ENCODE measurements at regions not wholly inside any gene's neighbourhood (a gene's known extent, or its start where the extent isn't known, plus 50 kb on each side); places are given as distances from the start of the nearest gene placed in this dataset.
"Not testable (repeated sequence)": the region's sequence is repeated elsewhere in the genome, so short reads cannot be mapped to it uniquely, and the experiment has no call there.

GRCh38 chrX:98111684-98112083 lies 1228.0 kb downstream of the RPA4 start:
- H3K9me3 ChIP-seq (ENCODE audit: control insufficient read depth in 2 of 2, insufficient read depth in 1 of 2, low read length in 1 of 2), result no peaks in the 10 kb centered on the region
- H3K27me3 ChIP-seq (ENCODE audit: control insufficient read depth in 2 of 2, insufficient read depth in 1 of 2, low read length in 1 of 2), result no peaks in the 10 kb centered on the region
- H3K4me3 ChIP-seq (ENCODE audit: low read length in 2 of 2), result no peak overlapping the region
- H3K36me3 ChIP-seq (ENCODE audit: control insufficient read depth in 2 of 2, insufficient read depth in 2 of 2, low read length in 1 of 2), result no peaks in the 10 kb centered on the region
- 48% methylated on average over 3 of the region's 3 CpGs for WGBS
- DNase-seq (ENCODE audit: low read depth in 6 of 9, low spot score in 9 of 9), result no peak
- no peak overlapping the region for H3K27ac ChIP-seq (ENCODE audit: low read depth in 1 of 2, low read length in 1 of 2)
- H3K4me1 ChIP-seq (ENCODE audit: control insufficient read depth in 2 of 2, insufficient read depth in 2 of 2, low read length in 2 of 2), result no peaks in the 10 kb centered on the region

GRCh38 chrX:98114021-98114420 lies 1230.3 kb downstream of the RPA4 start:
- 90% methylated on average over 2 of the region's 2 CpGs for WGBS

GRCh38 chrX:98141466-98141865 lies 1257.8 kb downstream of the RPA4 start:
- WGBS, result 96% methylated on average over 1 of the region's 1 CpG

More at GRCh38 chrX:98114021-98114420, 1230.3 kb downstream of the RPA4 start:
- no peak for DNase-seq (ENCODE audit: low read depth in 6 of 9, low spot score in 9 of 9)
- Histone ChIP-seq H3K27ac (ENCODE audit: low read depth in 1 of 2, low read length in 1 of 2) (no peak overlapping the region), H3K4me3 (ENCODE audit: low read length in 2 of 2) (no peak overlapping the region), H3K4me1 (ENCODE audit: control insufficient read depth in 2 of 2, insufficient read depth in 2 of 2, low read length in 2 of 2) (no peaks in the 10 kb centered on the region), H3K9me3 (ENCODE audit: control insufficient read depth in 2 of 2, insufficient read depth in 1 of 2, low read length in 1 of 2) (no peaks in the 10 kb centered on the region), H3K36me3 (ENCODE audit: control insufficient read depth in 2 of 2, insufficient read depth in 2 of 2, low read length in 1 of 2) (no peaks in the 10 kb centered on the region), H3K27me3 (ENCODE audit: control insufficient read depth in 2 of 2, insufficient read depth in 1 of 2, low read length in 1 of 2) (no peaks in the 10 kb centered on the region)

GRCh38 chrX:98191003-98191402 lies 1307.3 kb downstream of the RPA4 start:
- Histone ChIP-seq H3K4me1 (ENCODE audit: control insufficient read depth in 2 of 2, insufficient read depth in 2 of 2, low read length in 2 of 2) (no peaks in the 10 kb centered on the region), H3K27ac (ENCODE audit: low read depth in 1 of 2, low read length in 1 of 2) (no peak overlapping the region), H3K27me3 (ENCODE audit: control insufficient read depth in 2 of 2, insufficient read depth in 1 of 2, low read length in 1 of 2) (no peaks in the 10 kb centered on the region), H3K9me3 (ENCODE audit: control insufficient read depth in 2 of 2, insufficient read depth in 1 of 2, low read length in 1 of 2) (no peaks in the 10 kb centered on the region), H3K36me3 (ENCODE audit: control insufficient read depth in 2 of 2, insufficient read depth in 2 of 2, low read length in 1 of 2) (no peaks in the 10 kb centered on the region), H3K4me3 (ENCODE audit: low read length in 2 of 2) (no peak overlapping the region)
- no peak for DNase-seq (ENCODE audit: low read depth in 6 of 9, low spot score in 9 of 9)
- 93% methylated on average over 1 of the region's 1 CpG for WGBS

More at GRCh38 chrX:98141466-98141865, 1257.8 kb downstream of the RPA4 start:
- Histone ChIP-seq H3K4me1 (ENCODE audit: control insufficient read depth in 2 of 2, insufficient read depth in 2 of 2, low read length in 2 of 2) (no peaks in the 10 kb centered on the region), H3K27ac (ENCODE audit: low read depth in 1 of 2, low read length in 1 of 2) (no peak overlapping the region), H3K4me3 (ENCODE audit: low read length in 2 of 2) (no peak overlapping the region), H3K36me3 (ENCODE audit: control insufficient read depth in 2 of 2, insufficient read depth in 2 of 2, low read length in 1 of 2) (no peaks in the 10 kb centered on the region), H3K27me3 (ENCODE audit: control insufficient read depth in 2 of 2, insufficient read depth in 1 of 2, low read length in 1 of 2) (no peaks in the 10 kb centered on the region), H3K9me3 (ENCODE audit: control insufficient read depth in 2 of 2, insufficient read depth in 1 of 2, low read length in 1 of 2) (no peaks in the 10 kb centered on the region)
- DNase-seq (ENCODE audit: low read depth in 6 of 9, low spot score in 9 of 9), result no peak

- no peaks in the 10 kb centered on the region for H3K36me3 ChIP-seq (ENCODE audit: control insufficient read depth in 2 of 2, insufficient read depth in 2 of 2, low read length in 1 of 2)
- 15% methylated on average over 2 of the region's 2 CpGs for WGBS
- DNase-seq (ENCODE audit: low read depth in 6 of 9, low spot score in 9 of 9), result no peak
- H3K4me3 ChIP-seq (ENCODE audit: low read length in 2 of 2), result no peak overlapping the region
- no peak overlapping the region for H3K27ac ChIP-seq (ENCODE audit: low read depth in 1 of 2, low read length in 1 of 2)
- no peaks in the 10 kb centered on the region for H3K4me1 ChIP-seq (ENCODE audit: control insufficient read depth in 2 of 2, insufficient read depth in 2 of 2, low read length in 2 of 2)
- H3K27me3 ChIP-seq (ENCODE audit: control insufficient read depth in 2 of 2, insufficient read depth in 1 of 2, low read length in 1 of 2), result no peaks in the 10 kb centered on the region
- H3K9me3 ChIP-seq (ENCODE audit: control insufficient read depth in 2 of 2, insufficient read depth in 1 of 2, low read length in 1 of 2), result no peaks in the 10 kb centered on the region
Measured at GRCh38 chrX:98194036-98194435, 1310.3 kb downstream of the RPA4 start.

GRCh38 chrX:98203800-98204199 lies 1320.1 kb downstream of the RPA4 start:
- Histone ChIP-seq H3K4me3 (ENCODE audit: low read length in 2 of 2) (no peak overlapping the region), H3K27me3 (ENCODE audit: control insufficient read depth in 2 of 2, insufficient read depth in 1 of 2, low read length in 1 of 2) (no peaks in the 10 kb centered on the region), H3K27ac (ENCODE audit: low read depth in 1 of 2, low read length in 1 of 2) (no peak overlapping the region), H3K4me1 (ENCODE audit: control insufficient read depth in 2 of 2, insufficient read depth in 2 of 2, low read length in 2 of 2) (no peaks in the 10 kb centered on the region), H3K9me3 (ENCODE audit: control insufficient read depth in 2 of 2, insufficient read depth in 1 of 2, low read length in 1 of 2) (no peaks in the 10 kb centered on the region), H3K36me3 (ENCODE audit: control insufficient read depth in 2 of 2, insufficient read depth in 2 of 2, low read length in 1 of 2) (no peaks in the 10 kb centered on the region)
- 85% methylated on average over 2 of the region's 2 CpGs for WGBS
- no peak for DNase-seq (ENCODE audit: low read depth in 6 of 9, low spot score in 9 of 9)

- peaks cover 0 to 6% of the 10 kb centered on the region in 2 donors for H3K9me3 ChIP-seq (ENCODE audit: control insufficient read depth in 2 of 2, insufficient read depth in 1 of 2, low read length in 1 of 2)
- no peak for DNase-seq (ENCODE audit: low read depth in 6 of 9, low spot score in 9 of 9)
- no peak overlapping the region for H3K27ac ChIP-seq (ENCODE audit: low read depth in 1 of 2, low read length in 1 of 2)
- no peaks in the 10 kb centered on the region for H3K36me3 ChIP-seq (ENCODE audit: control insufficient read depth in 2 of 2, insufficient read depth in 2 of 2, low read length in 1 of 2)
- no peak overlapping the region for H3K4me3 ChIP-seq (ENCODE audit: low read length in 2 of 2)
- WGBS, result 97% methylated on average over 3 of the region's 3 CpGs
- no peaks in the 10 kb centered on the region for H3K27me3 ChIP-seq (ENCODE audit: control insufficient read depth in 2 of 2, insufficient read depth in 1 of 2, low read length in 1 of 2)
- H3K4me1 ChIP-seq (ENCODE audit: control insufficient read depth in 2 of 2, insufficient read depth in 2 of 2, low read length in 2 of 2), result no peaks in the 10 kb centered on the region
Measured at GRCh38 chrX:98207947-98208346, 1324.2 kb downstream of the RPA4 start.

- no peak for DNase-seq (ENCODE audit: low read depth in 6 of 9, low spot score in 9 of 9)
- Histone ChIP-seq H3K27ac (ENCODE audit: low read depth in 1 of 2, low read length in 1 of 2) (no peak overlapping the region), H3K27me3 (ENCODE audit: control insufficient read depth in 2 of 2, insufficient read depth in 1 of 2, low read length in 1 of 2) (no peaks in the 10 kb centered on the region), H3K9me3 (ENCODE audit: control insufficient read depth in 2 of 2, insufficient read depth in 1 of 2, low read length in 1 of 2) (no peaks in the 10 kb centered on the region), H3K36me3 (ENCODE audit: control insufficient read depth in 2 of 2, insufficient read depth in 2 of 2, low read length in 1 of 2) (no peaks in the 10 kb centered on the region), H3K4me3 (ENCODE audit: low read length in 2 of 2) (no peak overlapping the region), H3K4me1 (ENCODE audit: control insufficient read depth in 2 of 2, insufficient read depth in 2 of 2, low read length in 2 of 2) (no peaks in the 10 kb centered on the region)
Measured at GRCh38 chrX:98231003-98231402, 1347.3 kb downstream of the RPA4 start.

- not testable (repeated sequence) for H3K27ac ChIP-seq (ENCODE audit: low read depth in 1 of 2, low read length in 1 of 2); H3K36me3 ChIP-seq (ENCODE audit: control insufficient read depth in 2 of 2, insufficient read depth in 2 of 2, low read length in 1 of 2); H3K4me1 ChIP-seq (ENCODE audit: control insufficient read depth in 2 of 2, insufficient read depth in 2 of 2, low read length in 2 of 2); H3K27me3 ChIP-seq (ENCODE audit: control insufficient read depth in 2 of 2, insufficient read depth in 1 of 2, low read length in 1 of 2); DNase-seq (ENCODE audit: low read depth in 6 of 9, low spot score in 9 of 9); H3K9me3 ChIP-seq (ENCODE audit: control insufficient read depth in 2 of 2, insufficient read depth in 1 of 2, low read length in 1 of 2); H3K4me3 ChIP-seq (ENCODE audit: low read length in 2 of 2)
- WGBS, result 93% methylated on average over 6 of the region's 6 CpGs
Measured at GRCh38 chrX:98240061-98240460, 1356.4 kb downstream of the RPA4 start.

- Histone ChIP-seq H3K9me3 (ENCODE audit: control insufficient read depth in 2 of 2, insufficient read depth in 1 of 2, low read length in 1 of 2) (peaks cover 0 to 4% of the 10 kb centered on the region in 2 donors), H3K4me3 (ENCODE audit: low read length in 2 of 2) (no peak overlapping the region), H3K36me3 (ENCODE audit: control insufficient read depth in 2 of 2, insufficient read depth in 2 of 2, low read length in 1 of 2) (no peaks in the 10 kb centered on the region), H3K27me3 (ENCODE audit: control insufficient read depth in 2 of 2, insufficient read depth in 1 of 2, low read length in 1 of 2) (no peaks in the 10 kb centered on the region), H3K4me1 (ENCODE audit: control insufficient read depth in 2 of 2, insufficient read depth in 2 of 2, low read length in 2 of 2) (no peaks in the 10 kb centered on the region), H3K27ac (ENCODE audit: low read depth in 1 of 2, low read length in 1 of 2) (no peak overlapping the region)
- DNase-seq (ENCODE audit: low read depth in 6 of 9, low spot score in 9 of 9), result no peak
Measured at GRCh38 chrX:98263135-98263534, 1379.4 kb downstream of the RPA4 start.
